ENCODE measurements at regions not wholly inside any gene's neighbourhood (a gene's known extent, or its start where the extent isn't known, plus 50 kb on each side); places are given as distances from the start of the nearest gene placed in this dataset.
"Not testable (repeated sequence)": the region's sequence is repeated elsewhere in the genome, so short reads cannot be mapped to it uniquely, and the experiment has no call there.

DNA sequence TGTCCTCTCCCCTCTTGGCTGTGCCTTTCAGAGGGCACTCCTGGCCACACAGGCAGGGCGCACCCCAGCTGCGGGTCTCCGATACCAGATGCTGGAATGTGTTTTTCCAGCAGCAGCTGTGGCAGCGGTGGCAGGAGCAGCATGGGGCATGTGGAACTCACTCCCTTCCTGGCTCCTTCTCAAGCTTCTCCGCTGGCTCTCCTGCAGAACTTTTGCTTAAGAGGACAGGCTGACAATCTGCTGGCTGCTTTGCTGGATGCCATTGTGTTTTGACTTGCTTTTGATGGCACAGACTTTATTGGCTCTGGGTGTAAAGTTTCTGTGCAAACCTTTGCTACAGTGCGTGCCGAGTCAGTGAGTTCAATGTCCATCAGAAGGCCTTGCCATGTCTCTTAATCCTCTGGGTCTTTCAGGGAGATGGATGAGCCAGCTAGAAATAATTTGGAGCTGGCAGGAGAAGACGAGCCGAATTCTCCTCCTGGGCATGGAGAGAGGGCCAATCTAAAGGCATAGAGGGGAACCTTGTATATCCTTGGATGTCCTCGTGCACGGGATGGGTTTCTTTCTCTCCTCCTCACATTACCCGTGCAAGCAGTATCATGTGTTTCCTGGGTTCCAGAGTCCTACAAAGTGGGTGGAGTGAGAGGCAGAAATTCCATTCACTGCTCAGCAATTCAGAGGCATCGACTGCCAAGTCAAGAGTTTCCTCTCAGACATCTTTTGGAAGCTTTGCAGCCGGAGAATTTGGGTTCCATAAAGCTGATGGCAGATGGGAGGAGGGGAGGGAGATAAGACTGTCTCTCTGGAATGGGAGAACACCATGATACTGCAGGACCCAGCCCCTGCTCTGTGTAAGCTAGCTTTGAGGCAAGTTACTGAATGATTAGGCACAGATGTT is 231.2 kb downstream of the FGF9 start:
- intact Hi-C loops (cut with micrococcal nuclease): no loop called here
- DNase-seq: peak; percentile 34
- ATAC-seq: peak; percentile 95

DNA sequence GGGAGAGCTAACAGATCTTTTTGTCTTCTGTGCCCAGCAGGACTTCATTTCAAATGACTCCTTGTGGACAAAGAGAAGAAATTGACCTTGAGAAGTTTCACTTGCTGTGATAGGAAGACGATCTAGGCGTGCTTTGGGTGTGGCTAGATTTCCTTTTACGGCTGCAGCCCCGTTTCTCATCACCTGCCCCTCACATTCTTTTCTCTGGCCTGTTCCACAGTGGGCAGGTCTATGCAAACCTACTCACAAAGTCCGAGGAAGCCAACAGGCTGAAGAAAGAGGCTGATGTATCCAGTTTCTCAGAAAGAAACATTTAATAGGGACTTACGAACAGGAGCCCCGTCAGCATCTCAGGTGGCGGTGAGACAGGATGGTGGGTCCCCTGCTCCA is 231.8 kb downstream of the FGF9 start:
- intact Hi-C loops (cut with micrococcal nuclease): no loop called here
- no peak for ATAC-seq
- no peak for DNase-seq

DNA sequence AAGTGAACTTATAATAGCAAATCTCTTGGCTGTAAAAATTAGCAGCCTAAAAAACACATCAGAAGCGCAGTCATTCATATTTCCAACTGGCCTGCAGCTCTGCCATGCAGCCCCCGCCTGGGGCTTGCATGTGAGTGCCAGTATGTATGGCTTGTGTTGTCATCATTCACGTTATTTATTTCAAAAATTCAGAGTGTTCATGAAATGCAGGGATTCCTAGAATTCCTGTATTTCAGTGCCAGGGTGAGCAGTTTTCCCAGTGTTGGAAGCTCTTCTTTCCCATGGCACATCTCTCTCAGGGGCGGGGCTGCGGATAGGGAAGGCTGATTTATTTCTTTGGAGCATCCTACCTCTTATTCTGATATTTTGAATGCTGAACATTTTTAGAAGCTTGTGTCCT is 234.6 kb downstream of the FGF9 start:
- ATAC-seq (no peak), DNase-seq (no peak)
- intact Hi-C loops (cut with micrococcal nuclease): no loop called here

DNA sequence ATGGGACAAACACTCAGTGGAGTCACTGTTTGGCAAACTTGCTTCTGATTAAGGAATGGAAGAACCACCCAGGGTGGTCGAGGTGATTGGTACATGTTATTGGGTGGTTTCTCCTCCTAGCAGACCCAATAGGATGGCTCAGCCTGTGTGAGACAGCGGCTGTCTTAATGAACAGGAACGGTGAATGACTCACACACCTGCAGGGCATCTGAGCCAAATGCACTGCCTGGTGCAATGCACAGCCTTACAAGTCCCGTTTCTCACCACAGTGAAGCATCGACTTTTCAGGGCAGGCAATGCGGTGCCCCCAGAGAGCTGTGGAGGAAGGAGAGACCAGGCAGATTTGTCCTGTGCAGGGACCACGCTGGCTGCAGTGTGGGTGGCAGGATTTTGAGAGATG is 238.5 kb downstream of the FGF9 start:
- ATAC-seq (no peak), DNase-seq (no peak)
- intact Hi-C loops (cut with micrococcal nuclease): no loop called here

GRCh38 chr13:21910546-21910945 is 239.7 kb downstream of the FGF9 start:
- intact Hi-C loops (cut with micrococcal nuclease): no loop called here
- DNase-seq: no peak

DNA sequence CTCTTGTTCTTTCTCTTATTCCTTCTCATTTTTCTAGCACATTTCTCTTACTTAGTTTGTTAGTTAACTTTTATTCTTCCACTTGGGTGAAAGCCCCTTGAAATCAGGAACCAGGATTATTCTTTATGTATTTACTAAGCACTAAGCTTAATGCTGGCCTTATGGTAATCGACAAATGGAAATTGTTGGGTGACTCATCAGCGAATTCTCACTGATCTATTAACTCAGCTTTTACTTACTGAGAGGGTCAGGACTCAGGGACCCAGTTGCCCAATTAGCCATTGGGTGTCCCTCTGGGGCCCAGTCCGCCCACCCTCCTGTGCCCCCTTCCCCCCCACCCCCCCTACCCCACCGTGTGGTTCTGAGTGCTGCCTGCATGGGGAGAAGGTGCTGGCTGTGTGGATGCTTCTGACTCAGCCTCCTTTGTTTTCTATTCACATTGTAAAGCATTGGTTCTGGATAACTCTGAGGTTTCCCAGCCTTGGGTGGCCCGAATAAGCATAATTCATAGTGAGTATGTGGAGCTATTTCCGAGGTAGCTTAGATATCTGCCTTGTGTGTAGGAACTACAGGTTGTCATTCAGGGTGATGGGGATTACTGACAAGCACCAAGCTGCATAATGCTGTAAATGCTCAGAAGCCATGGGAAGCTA is 240.9 kb downstream of the FGF9 start:
- intact Hi-C loops (cut with micrococcal nuclease): no loop called here
- ATAC-seq: no peak
- no peak for DNase-seq

More at GRCh38 chr13:21910546-21910945, 239.7 kb downstream of the FGF9 start:
- ATAC-seq: peak; percentile 45

GRCh38 chr13:21913010-21913409 is 242.1 kb downstream of the FGF9 start:
- ATAC-seq (no peak), DNase-seq (no peak)
- intact Hi-C loops (cut with micrococcal nuclease): no loop called here

- DNase-seq: no peak
- ATAC-seq: peak; percentile 43
- intact Hi-C loops (cut with micrococcal nuclease): no loop called here
Measured at GRCh38 chr13:21917086-21918015, 246.5 kb downstream of the FGF9 start.

DNA sequence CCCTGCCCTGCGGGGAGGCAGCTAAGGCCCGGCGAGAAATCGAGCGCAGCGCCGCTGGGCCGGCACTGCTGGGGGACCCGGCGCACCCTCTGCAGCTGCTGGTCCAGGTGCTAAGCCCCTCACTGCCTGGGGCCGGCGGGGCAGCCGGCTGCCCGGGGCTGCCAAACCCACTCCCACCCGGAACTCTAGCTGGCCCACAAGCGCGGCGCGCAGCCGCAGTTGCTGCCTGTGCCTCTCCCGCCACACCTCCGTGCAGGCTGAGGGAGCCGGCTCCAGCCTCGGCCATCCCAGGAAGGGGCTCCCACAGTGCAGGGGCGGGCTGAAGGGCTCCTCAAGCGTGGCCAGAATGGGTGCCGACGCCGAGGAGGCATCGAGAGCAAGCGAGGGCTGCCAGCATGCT is 249.9 kb downstream of the FGF9 start:
- DNase-seq; intact Hi-C loops (cut with micrococcal nuclease); ATAC-seq: not testable (repeated sequence)

GRCh38 chr13:21924958-21925357 is 254.1 kb downstream of the FGF9 start:
- no peak for DNase-seq
- intact Hi-C loops (cut with micrococcal nuclease): no loop called here
- no peak for ATAC-seq

- DNase-seq (no peak), ATAC-seq (no peak)
- intact Hi-C loops (cut with micrococcal nuclease): no loop called here
Measured at GRCh38 chr13:21925720-21926119, 254.8 kb downstream of the FGF9 start.

- intact Hi-C loops (cut with micrococcal nuclease): no loop called here
- ATAC-seq: no peak
- no peak for DNase-seq
Measured at GRCh38 chr13:21929400-21929799, 258.5 kb downstream of the FGF9 start.

DNA sequence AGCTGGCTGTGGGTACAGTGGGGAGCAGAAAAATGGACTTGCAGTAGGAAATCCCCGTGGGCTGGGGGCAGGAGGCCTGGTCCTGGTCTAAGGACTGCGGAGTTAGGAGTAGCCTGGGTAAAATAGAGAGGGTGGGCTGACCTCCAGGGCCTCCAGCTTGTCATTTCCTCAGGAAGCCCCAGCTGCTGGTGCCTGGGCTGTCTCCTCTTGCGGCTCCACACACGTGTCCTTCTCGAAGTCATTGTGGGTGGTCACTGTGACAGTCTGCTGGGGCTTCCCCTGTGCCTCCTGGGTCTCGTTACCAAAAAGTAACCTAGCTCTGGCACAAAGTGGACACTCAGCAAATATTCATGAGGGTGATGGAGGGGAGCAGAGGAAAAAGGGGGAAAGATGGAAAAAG is 259.7 kb downstream of the FGF9 start:
- intact Hi-C loops (cut with micrococcal nuclease): no loop called here
- no peak for ATAC-seq

DNA sequence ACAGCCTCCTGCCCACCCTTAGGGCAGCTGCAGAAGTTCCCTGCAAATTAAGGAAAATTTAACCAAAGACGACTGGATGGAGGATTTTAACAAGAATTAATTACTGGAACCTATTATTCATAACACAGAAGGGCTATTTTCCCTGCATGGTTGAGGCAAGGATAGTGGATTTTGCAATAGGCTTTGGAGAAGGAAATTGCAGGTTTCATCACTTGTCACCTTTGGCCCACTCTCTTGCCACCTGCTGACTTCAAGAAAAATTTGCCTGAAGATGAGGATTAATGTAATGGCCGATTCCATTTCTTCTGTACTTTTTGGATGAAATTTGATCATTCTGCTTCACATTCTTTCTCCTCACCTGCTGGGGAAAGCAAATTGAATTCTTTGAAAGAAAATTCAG is 261.7 kb downstream of the FGF9 start:
- ATAC-seq: no peak
- intact Hi-C loops (cut with micrococcal nuclease): no loop called here
- no peak for DNase-seq

More for the DNA sequence above, 259.7 kb downstream of the FGF9 start:
- no peak for DNase-seq

GRCh38 chr13:21932996-21933395 is 262.1 kb downstream of the FGF9 start:
- intact Hi-C loops (cut with micrococcal nuclease): no loop called here
- DNase-seq: no peak
- no peak for ATAC-seq

GRCh38 chr13:21934284-21934683 is 263.4 kb downstream of the FGF9 start:
- no peak for DNase-seq
- no peak for ATAC-seq
- intact Hi-C loops (cut with micrococcal nuclease): no loop called here

- no peak for ATAC-seq
- no peak for DNase-seq
- intact Hi-C loops (cut with micrococcal nuclease): no loop called here
Measured at GRCh38 chr13:21936674-21937073, 265.8 kb downstream of the FGF9 start.

- intact Hi-C loops (cut with micrococcal nuclease): no loop called here
- DNase-seq (no peak), ATAC-seq (no peak)
Measured at GRCh38 chr13:21938168-21938567, 267.3 kb downstream of the FGF9 start.

DNA sequence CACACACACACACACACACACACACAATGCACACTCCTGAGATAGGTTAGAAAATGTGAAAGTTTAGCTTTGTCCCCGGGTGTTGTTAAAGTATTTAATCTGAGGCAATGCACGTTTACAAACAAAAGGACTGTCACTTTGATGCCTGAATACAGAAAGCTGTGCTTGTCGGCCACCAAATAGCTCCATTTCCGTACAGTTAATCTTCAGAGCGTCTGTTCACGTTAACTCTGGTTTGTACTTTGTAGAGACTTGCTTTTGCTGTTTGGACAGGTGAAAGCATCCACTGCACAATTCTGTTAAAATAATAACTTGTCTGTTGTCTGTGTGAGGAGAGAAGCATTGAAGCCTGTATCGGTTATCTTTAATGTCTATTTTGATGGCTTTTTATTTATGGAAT is 267.8 kb downstream of the FGF9 start:
- intact Hi-C loops (cut with micrococcal nuclease): no loop called here
- ATAC-seq: no peak

GRCh38 chr13:21942061-21942460 is 271.2 kb downstream of the FGF9 start:
- intact Hi-C loops (cut with micrococcal nuclease): no loop called here
- ATAC-seq: no peak

More for the DNA sequence above, 267.8 kb downstream of the FGF9 start:
- DNase-seq: no peak

More at GRCh38 chr13:21942061-21942460, 271.2 kb downstream of the FGF9 start:
- DNase-seq: no peak

Measured in left ventricle myocardium superior (tissue), 1 donor.